Activated CD8-positive, alpha-beta T cell treated with anti-CD3 and anti-CD28 coated beads for 36 hours (primary cell): ENCODE measurements at regions not wholly inside any gene's neighbourhood (a gene's known extent, or its start where the extent isn't known, plus 50 kb on each side); places are given as distances from the start of the nearest gene placed in this dataset.

Source experiments
- ATAC-seq: fragments of 200-7000 bp; cut with Tn5 transposase; one replicate; pipeline ENCODE4 v1.10.0; 2021; ENCODE audit warnings: mild to moderate bottlenecking, moderate library complexity
- CTCF ChIA-PET: fragments of 350-600 bp; sonication (Branson Sonifier 250); formaldehyde crosslinking; loops from one replicate; lab custom pipeline; 2021; ENCODE audit warnings: antibody characterized with exemption; lab: Charles Lee
- POLR2A ChIA-PET: fragments of 350-600 bp; sonication (Branson Sonifier 250); formaldehyde crosslinking; loops from one replicate; lab custom pipeline; 2021; ENCODE audit warnings: antibody characterized with exemption; lab: Charles Lee
- DNase-seq: peaks from one replicate; pipeline ENCODE4 v3.0.0-alpha.2; 2020
- H3K27ac Mint-ChIP-seq: one replicate; pipeline ENCODE4 v1.8.0; 2021; ENCODE audit warnings: mild to moderate bottlenecking, mixed read lengths
- H3K27me3 Mint-ChIP-seq: one replicate; pipeline ENCODE4 v1.8.0; 2021; ENCODE audit warnings: mixed read lengths
- H3K36me3 Mint-ChIP-seq: one replicate; pipeline ENCODE4 v1.8.0; 2021; ENCODE audit warnings: low read depth, mixed read lengths
- H3K4me1 Mint-ChIP-seq: one replicate; pipeline ENCODE4 v1.8.0; 2021; ENCODE audit warnings: low read depth, mixed read lengths
- H3K4me3 Mint-ChIP-seq: one replicate; pipeline ENCODE4 v1.8.0; 2021; ENCODE audit warnings: mild to moderate bottlenecking, moderate library complexity, mixed read lengths
- H3K9me3 Mint-ChIP-seq: one replicate; pipeline ENCODE4 v1.8.0; 2021; ENCODE audit warnings: mixed read lengths
- CTCF ChIP-seq: fragments of 200-600 bp; IDR thresholded peaks from one replicate; pipeline ENCODE4 v1.8.0; 2022; ENCODE audit warnings: antibody characterized with exemption, mild to moderate bottlenecking
- intact Hi-C: fragments of 100-400 bp; cut with micrococcal nuclease; formaldehyde crosslinking; loops from one replicate; pipeline ENCODE4 v1.10.0; 2022

GRCh38 chr5:125433457-125433856, 687.0 kb upstream of the ZNF608 start:
- Mint-ChIP-seq H3K36me3 (no peaks in the 10 kb centered on the region), H3K4me3 (no peak overlapping the region), H3K9me3 (peaks cover 7% of the 10 kb centered on the region), H3K27ac (no peak overlapping the region), H3K27me3 (no peaks in the 10 kb centered on the region), H3K4me1 (no peaks in the 10 kb centered on the region)
- no peak for ATAC-seq
- no peak for TF ChIP-seq CTCF
- ChIA-PET CTCF (no interaction called here), POLR2A (no interaction called here)
- intact Hi-C loops: no loop called here
- no peak for DNase-seq

- Mint-ChIP-seq H3K36me3 (no peaks in the 10 kb centered on the region), H3K9me3 (peaks cover 10% of the 10 kb centered on the region), H3K4me1 (no peaks in the 10 kb centered on the region), H3K27me3 (no peaks in the 10 kb centered on the region), H3K27ac (no peak overlapping the region), H3K4me3 (no peak overlapping the region)
- ChIA-PET POLR2A (no interaction called here), CTCF (no interaction called here)
- no peak for TF ChIP-seq CTCF
- ATAC-seq: no peak
- no peak for DNase-seq
- intact Hi-C loops: no loop called here
These were observed 692.8 kb upstream of the ZNF608 start for GRCh38 chr5:125439243-125439642.

GRCh38 chr5:125440905-125441304, 694.5 kb upstream of the ZNF608 start:
- Mint-ChIP-seq H3K4me3 (no peak overlapping the region), H3K27ac (no peak overlapping the region), H3K9me3 (peaks cover 9% of the 10 kb centered on the region), H3K27me3 (no peaks in the 10 kb centered on the region), H3K4me1 (no peaks in the 10 kb centered on the region), H3K36me3 (no peaks in the 10 kb centered on the region)
- intact Hi-C loops: no loop called here
- POLR2A ChIA-PET: no interaction called here
- ATAC-seq (no peak), DNase-seq (no peak)
- CTCF ChIA-PET: no interaction called here
- TF ChIP-seq CTCF: no peak

- TF ChIP-seq CTCF: no peak
These were observed 700.5 kb upstream of the ZNF608 start for GRCh38 chr5:125446986-125447385.

GRCh38 chr5:125450771-125451170, 704.3 kb upstream of the ZNF608 start:
- Mint-ChIP-seq H3K36me3 (no peaks in the 10 kb centered on the region), H3K9me3 (peaks cover 4% of the 10 kb centered on the region), H3K27me3 (no peaks in the 10 kb centered on the region), H3K4me1 (no peaks in the 10 kb centered on the region), H3K27ac (no peak overlapping the region), H3K4me3 (no peak overlapping the region)
- ChIA-PET CTCF (no interaction called here), POLR2A (no interaction called here)
- intact Hi-C loops: no loop called here
- ATAC-seq: no peak
- no peak for DNase-seq
- no peak for TF ChIP-seq CTCF

More at GRCh38 chr5:125446986-125447385, 700.5 kb upstream of the ZNF608 start:
- Mint-ChIP-seq H3K27me3 (no peaks in the 10 kb centered on the region), H3K36me3 (no peaks in the 10 kb centered on the region), H3K27ac (no peak overlapping the region), H3K4me1 (no peaks in the 10 kb centered on the region), H3K9me3 (peaks cover 2% of the 10 kb centered on the region), H3K4me3 (no peak overlapping the region)
- intact Hi-C loops: no loop called here
- POLR2A ChIA-PET: no interaction called here
- no peak for DNase-seq
- no peak for ATAC-seq
- CTCF ChIA-PET: no interaction called here
